ENCODE measurements at regions not wholly inside any gene's neighbourhood (a gene's known extent, or its start where the extent isn't known, plus 50 kb on each side); places are given as distances from the start of the nearest gene placed in this dataset.

GRCh38 chr4:24674279-24674678 lies 89.9 kb upstream of the DHX15 start:
- TF ChIP-seq EZH2 (IDR thresholded peaks at IDR 0.05; ENCODE audit: low read length, missing control alignments): no peak
- no peak for TF ChIP-seq CTCF (conservative IDR thresholded peaks at IDR 0.05 in 1 of 2, IDR thresholded peaks at IDR 0.05 in 1 of 2; ENCODE audit: low read depth in 1 of 2, low read length in 2 of 2)
- Histone ChIP-seq H3K27ac (ENCODE audit: insufficient read depth, low read length) (no peak overlapping the region), H3K36me3 (ENCODE audit: control insufficient read depth, insufficient read depth, low read length) (no peaks in the 10 kb centered on the region), H4K20me1 (ENCODE audit: control insufficient read depth, extremely low read depth, insufficient read depth, low read length) (no peaks in the 10 kb centered on the region), H3K4me1 (ENCODE audit: control insufficient read depth, extremely low read depth, insufficient read depth, low read length) (no peaks in the 10 kb centered on the region), H2AFZ (ENCODE audit: low read length) (no peak overlapping the region), H3K4me2 (ENCODE audit: extremely low read depth, insufficient read depth, low read length) (no peak overlapping the region), H3K4me3 (replicated peaks in 1 of 4; ENCODE audit: control extremely low read depth in 1 of 4, insufficient read depth in 1 of 4, low read depth in 3 of 4, low read length in 4 of 4) (no peak overlapping the region), H3K27me3 (ENCODE audit: control insufficient read depth, insufficient read depth, low read length) (no peaks in the 10 kb centered on the region), H3K79me2 (ENCODE audit: control insufficient read depth, insufficient read depth, low read length) (no peaks in the 10 kb centered on the region), H3K9ac (ENCODE audit: insufficient read depth, low read length) (no peak overlapping the region), H3K9me3 (ENCODE audit: control insufficient read depth, insufficient read depth, low read depth, low read length) (no peaks in the 10 kb centered on the region)
- DNase-seq (ENCODE audit: low read depth in 2 of 2): no peak

GRCh38 chr4:24675721-24676389 lies 91.5 kb upstream of the DHX15 start:
- Histone ChIP-seq H3K9me3 (ENCODE audit: control insufficient read depth, insufficient read depth, low read depth, low read length) (no peaks in the 10 kb centered on the region), H2AFZ (ENCODE audit: low read length) (no peak overlapping the region), H3K4me2 (ENCODE audit: extremely low read depth, insufficient read depth, low read length) (no peak overlapping the region), H4K20me1 (ENCODE audit: control insufficient read depth, extremely low read depth, insufficient read depth, low read length) (no peaks in the 10 kb centered on the region), H3K36me3 (ENCODE audit: control insufficient read depth, insufficient read depth, low read length) (no peaks in the 10 kb centered on the region), H3K27ac (ENCODE audit: insufficient read depth, low read length) (no peak overlapping the region), H3K9ac (ENCODE audit: insufficient read depth, low read length) (no peak overlapping the region), H3K27me3 (ENCODE audit: control insufficient read depth, insufficient read depth, low read length) (peaks cover 4% of the 10 kb centered on the region), H3K4me1 (ENCODE audit: control insufficient read depth, extremely low read depth, insufficient read depth, low read length) (no peaks in the 10 kb centered on the region), H3K4me3 (replicated peaks in 1 of 4; ENCODE audit: control extremely low read depth in 1 of 4, insufficient read depth in 1 of 4, low read depth in 3 of 4, low read length in 4 of 4) (no peak overlapping the region), H3K79me2 (ENCODE audit: control insufficient read depth, insufficient read depth, low read length) (no peaks in the 10 kb centered on the region)
- TF ChIP-seq CTCF (conservative IDR thresholded peaks at IDR 0.05 in 1 of 2, IDR thresholded peaks at IDR 0.05 in 1 of 2; ENCODE audit: low read depth in 1 of 2, low read length in 2 of 2) (no peak), EZH2 (IDR thresholded peaks at IDR 0.05; ENCODE audit: low read length, missing control alignments) (no peak)
- DNase-seq (ENCODE audit: low read depth in 2 of 2): no peak

GRCh38 chr4:24677909-24678308 lies 93.6 kb upstream of the DHX15 start:
- H3K27ac ChIP-seq (ENCODE audit: insufficient read depth, low read length): no peak overlapping the region
- no peaks in the 10 kb centered on the region for H3K79me2 ChIP-seq (ENCODE audit: control insufficient read depth, insufficient read depth, low read length)
- no peaks in the 10 kb centered on the region for H3K9me3 ChIP-seq (ENCODE audit: control insufficient read depth, insufficient read depth, low read depth, low read length)
- no peak overlapping the region for H3K4me3 ChIP-seq (replicated peaks in 1 of 4; ENCODE audit: control extremely low read depth in 1 of 4, insufficient read depth in 1 of 4, low read depth in 3 of 4, low read length in 4 of 4)
- H3K9ac ChIP-seq (ENCODE audit: insufficient read depth, low read length): no peak overlapping the region
- H3K27me3 ChIP-seq (ENCODE audit: control insufficient read depth, insufficient read depth, low read length): peaks cover 4% of the 10 kb centered on the region
- no peak overlapping the region for H3K4me2 ChIP-seq (ENCODE audit: extremely low read depth, insufficient read depth, low read length)
- H4K20me1 ChIP-seq (ENCODE audit: control insufficient read depth, extremely low read depth, insufficient read depth, low read length): no peaks in the 10 kb centered on the region
- no peak overlapping the region for H2AFZ ChIP-seq (ENCODE audit: low read length)
- no peaks in the 10 kb centered on the region for H3K4me1 ChIP-seq (ENCODE audit: control insufficient read depth, extremely low read depth, insufficient read depth, low read length)
- DNase-seq (ENCODE audit: low read depth in 2 of 2): no peak
- no peak for TF ChIP-seq CTCF (conservative IDR thresholded peaks at IDR 0.05 in 1 of 2, IDR thresholded peaks at IDR 0.05 in 1 of 2; ENCODE audit: low read depth in 1 of 2, low read length in 2 of 2)
- no peaks in the 10 kb centered on the region for H3K36me3 ChIP-seq (ENCODE audit: control insufficient read depth, insufficient read depth, low read length)
